ENCODE measurements at regions not wholly inside any gene's neighbourhood (a gene's known extent, or its start where the extent isn't known, plus 50 kb on each side); places are given as distances from the start of the nearest gene placed in this dataset.

GRCh38 chr1:57784356-57784755 lies 360.5 kb upstream of the DAB1 start:
- no peak for DNase-seq

DNA sequence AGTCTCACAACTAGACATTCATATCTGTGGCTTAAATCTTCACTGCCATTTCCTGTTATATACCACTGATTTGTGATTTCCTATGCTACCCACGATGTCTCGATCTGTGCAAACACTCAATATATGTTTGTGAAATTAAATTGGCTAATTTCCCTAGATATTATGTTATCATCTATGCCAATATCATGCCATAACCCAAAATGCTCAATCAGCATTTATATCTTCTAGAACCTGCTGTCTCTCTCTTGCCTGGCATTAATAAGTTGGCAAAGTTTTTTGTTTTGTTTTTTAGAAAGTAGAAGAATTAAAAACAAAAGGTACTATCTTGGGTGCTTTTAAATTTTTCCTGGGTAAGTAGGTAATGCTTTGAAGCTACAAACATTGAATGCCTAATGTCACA lies 358.5 kb upstream of the DAB1 start:
- no peak for DNase-seq

DNA sequence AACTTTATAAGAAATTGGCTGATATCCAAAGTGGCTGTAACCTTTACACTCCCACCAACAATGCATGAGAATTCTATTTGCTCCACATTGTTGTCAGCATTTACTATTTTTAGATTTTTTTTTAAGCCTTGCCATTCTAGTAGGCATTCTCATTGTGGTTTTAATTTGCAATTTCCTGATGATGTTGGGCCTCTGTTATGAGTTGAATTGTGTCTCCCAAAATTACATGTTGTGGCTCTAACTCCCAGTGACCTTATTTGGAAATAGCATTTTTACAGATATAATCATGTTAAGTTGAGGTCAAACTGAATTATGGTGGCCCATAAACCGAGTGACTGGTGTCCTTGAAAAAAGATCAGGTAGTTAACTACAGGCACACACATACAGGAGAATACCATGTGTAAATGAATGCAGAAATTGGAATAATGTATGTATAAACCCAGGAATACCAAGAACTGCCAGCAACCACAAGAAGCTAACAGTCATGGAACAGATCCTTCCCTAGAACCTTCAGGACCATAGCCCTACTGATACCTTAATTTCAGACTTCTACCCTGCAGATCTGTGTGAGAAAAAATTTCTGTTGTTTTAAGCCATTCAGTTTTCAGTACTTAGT lies 348.8 kb upstream of the DAB1 start:
- no peak for DNase-seq

DNA sequence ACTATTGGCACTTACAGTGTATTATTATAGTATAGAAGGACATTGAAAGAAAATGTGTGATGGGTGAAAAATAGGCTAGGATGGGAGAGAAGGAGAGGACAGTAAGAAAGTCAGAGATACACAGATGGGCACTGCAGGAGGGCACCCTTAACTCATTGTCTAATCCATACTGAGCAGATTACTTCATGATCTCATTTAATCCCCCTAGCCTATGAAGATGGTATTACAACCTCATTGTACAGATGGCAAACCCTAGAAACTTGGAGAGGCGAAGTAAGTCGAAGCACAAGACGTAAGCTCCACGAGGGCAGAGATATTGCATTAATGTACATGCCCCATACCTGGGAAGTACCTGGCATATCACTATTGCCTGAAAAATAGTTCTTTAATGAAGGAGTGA lies 346.9 kb upstream of the DAB1 start:
- DNase-seq, result peak; percentile 12

GRCh38 chr1:57770236-57770635 lies 346.4 kb upstream of the DAB1 start:
- no peak for DNase-seq

DNA sequence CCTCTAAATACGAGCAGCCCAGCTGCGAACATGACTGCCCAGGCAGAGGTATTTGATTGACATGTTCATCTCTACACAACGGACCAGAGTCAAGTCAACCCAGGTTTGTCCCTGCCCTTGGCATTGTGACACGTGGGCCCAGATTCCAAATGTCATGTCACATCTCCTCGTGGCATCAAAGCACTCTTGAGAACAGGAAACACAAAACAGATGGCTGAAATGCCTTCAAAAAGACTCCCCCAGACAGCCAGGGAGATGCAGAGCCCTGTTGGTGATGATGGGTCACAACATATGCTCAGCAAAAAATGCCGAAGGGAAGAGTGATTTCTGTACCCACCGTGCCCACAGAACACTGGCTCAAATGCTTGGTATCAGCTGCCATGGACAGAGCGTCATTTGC lies 337.8 kb upstream of the DAB1 start:
- peak; percentile 70 for DNase-seq

- no peak for DNase-seq
These were observed 329.0 kb upstream of the DAB1 start for GRCh38 chr1:57752843-57753242.

DNA sequence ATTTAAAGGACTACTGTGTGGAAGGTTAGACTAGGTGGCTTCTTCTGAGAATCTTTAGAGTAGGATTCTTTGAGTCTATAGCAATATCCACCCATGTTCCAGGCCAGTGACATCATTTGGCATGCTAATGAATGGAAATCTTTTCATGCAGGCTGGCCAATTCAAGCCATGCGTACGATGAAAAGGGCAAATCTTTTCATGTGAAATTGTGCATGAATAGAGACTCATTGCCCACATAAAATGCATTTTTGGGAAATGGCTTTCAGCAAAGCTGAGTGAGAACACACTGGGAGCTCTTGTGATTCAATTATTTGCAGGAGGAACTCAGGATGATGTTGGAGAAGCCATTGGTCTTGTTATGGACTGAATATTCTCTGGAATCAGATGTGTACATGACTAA lies 324.9 kb upstream of the DAB1 start:
- no peak for DNase-seq

- DNase-seq, result no peak
These were observed 324.0 kb upstream of the DAB1 start for GRCh38 chr1:57747818-57748217.

DNA sequence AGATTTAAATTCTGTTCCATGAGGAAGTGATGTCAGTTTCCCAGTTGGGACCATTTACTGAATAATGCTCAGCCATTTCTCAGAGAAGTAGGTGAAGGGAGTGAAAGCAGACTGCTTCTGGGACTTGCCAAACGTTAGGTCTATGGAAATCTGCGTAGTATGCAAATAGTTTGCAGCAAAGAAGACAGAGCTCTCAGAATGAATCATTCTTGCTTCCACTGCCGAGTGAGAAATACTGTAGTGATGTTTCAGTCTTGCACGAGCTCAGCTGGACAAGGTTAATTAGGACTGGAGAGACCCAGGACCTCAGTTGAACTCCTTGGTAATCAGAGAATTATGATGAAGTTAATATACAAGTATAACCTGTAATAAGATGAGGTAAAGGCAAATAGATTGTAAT lies 317.7 kb upstream of the DAB1 start:
- no peak for DNase-seq

- DNase-seq, result no peak
These were observed 313.1 kb upstream of the DAB1 start for GRCh38 chr1:57736940-57737339.

- DNase-seq, result no peak
These were observed 305.3 kb upstream of the DAB1 start for GRCh38 chr1:57729181-57729580.

DNA sequence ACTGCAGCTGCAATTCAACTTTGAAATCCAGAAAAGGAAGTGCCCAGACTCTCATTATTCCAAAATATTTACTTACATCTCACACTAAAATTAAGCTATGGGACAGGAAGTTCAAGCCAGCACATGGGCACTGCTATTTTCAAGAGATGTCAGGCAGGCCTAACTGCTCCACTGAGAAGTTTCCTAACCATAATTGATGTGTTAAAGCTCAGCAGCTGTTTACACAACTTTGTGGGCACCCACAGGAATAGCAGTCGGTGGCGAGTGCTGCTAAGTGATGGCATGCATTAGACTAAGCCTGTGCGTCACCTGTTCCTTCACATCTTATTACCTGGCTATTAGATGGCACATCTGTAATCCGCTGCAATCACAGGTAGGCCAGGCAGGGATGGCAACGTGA lies 303.3 kb upstream of the DAB1 start:
- no peak for DNase-seq

DNA sequence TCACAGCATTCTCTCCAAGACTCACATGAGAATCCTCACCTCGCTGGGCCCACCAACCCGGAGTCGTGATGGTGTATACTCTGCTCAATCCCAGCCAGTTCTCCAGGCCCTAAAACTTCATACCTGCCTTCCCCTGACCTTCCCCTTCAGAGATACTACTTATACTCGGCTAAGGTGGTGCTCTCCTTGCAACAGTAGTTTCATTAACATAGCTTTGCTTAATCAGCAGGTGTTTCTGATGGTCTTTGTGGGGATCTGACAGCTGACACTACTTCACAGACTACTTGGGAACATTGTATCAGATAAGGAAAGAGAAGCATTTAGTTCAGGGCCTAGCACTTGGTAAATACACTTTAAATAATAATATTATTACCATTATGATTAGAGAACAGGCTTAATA lies 301.5 kb upstream of the DAB1 start:
- no peak for DNase-seq

DNA sequence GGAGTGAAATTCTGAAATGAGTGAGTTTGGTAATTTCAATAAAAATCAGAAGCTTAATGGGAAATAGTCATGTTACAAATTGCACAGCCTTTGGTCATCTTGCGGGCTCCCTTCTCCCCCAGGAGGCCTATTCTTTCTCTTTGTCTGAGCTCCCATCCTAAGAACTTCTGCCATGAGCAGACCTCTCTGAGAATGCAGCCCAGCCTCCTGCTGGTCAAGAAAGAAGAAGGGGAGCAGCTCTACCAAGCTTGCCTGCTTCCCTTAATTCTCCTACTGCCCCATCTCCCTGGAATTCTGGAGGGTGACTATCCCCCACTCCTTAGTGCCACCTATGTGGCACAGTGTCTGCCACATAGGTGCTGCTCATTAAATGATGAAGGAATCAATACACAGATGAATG lies 300.7 kb upstream of the DAB1 start:
- DNase-seq, result no peak

DNA sequence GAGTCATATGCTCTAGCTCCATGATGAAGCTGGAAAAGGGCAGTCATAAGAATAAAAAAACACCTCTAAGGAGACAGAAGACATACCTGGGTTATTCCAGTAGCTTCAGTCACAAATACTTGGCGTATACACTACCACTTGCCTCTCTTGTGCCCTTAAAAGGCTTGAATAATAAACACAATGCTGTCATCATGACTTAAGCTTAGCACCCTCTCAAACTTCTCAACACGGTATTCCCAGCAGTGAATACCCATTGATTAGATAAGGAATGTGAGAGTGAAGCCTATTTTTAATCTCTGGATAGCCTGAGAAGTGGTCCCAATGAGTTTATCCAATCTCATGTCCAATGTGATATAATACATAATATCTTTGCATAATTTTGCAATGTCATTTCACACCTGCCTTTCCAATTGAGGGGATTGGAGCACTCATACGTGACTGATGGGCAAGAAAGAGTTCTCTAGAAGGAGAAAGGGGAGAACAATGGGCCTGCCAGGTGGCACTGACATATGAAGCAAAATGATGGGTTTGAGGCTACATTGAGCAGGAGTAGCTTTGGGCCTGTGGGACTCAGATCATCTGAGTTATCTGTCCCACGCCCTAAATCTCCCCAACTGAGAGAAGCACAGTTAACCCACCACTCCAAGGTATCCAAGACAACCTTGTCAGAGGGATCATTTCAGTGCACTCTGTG lies 298.6 kb upstream of the DAB1 start:
- no peak for DNase-seq

GRCh38 chr1:57721001-57721400 lies 297.1 kb upstream of the DAB1 start:
- DNase-seq, result no peak

GRCh38 chr1:57719274-57719673 lies 295.4 kb upstream of the DAB1 start:
- DNase-seq, result no peak

DNA sequence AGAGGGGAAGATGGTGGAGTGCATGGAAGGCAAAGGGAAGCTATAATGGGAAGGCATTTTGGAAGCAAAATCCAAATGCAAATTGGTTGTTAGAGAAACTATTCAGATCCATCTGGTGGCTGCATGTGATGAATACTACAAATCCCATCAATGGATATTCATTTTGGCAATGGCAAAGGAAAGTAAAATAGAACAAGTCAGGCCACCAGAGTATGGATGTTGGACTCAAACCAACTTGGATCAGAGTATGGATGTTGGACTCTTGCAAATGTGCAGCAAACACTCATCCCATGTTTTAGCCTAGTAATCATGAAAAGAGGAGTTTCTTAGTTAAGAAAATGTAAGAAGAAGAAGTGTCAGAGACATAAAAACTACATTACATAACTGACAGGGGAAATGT lies 289.6 kb upstream of the DAB1 start:
- no peak for DNase-seq

DNA sequence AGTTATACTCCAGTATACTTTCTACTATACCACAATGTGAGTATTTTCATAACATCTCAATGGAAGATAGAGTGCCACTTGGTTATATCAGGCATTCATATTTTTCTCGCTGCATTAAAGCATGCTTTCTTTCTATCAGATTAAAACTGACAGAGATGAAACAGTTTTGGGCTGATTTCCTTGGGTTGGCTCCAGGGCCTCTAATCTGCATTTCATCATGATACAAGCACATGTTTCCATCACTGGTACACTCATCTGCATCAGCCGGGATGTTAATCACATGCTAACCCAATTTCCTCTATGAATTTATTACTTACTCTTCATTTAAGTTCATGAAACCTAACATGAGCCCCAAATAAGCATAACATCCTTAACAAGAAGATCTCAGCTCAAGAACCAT lies 289.0 kb upstream of the DAB1 start:
- no peak for DNase-seq

DNA sequence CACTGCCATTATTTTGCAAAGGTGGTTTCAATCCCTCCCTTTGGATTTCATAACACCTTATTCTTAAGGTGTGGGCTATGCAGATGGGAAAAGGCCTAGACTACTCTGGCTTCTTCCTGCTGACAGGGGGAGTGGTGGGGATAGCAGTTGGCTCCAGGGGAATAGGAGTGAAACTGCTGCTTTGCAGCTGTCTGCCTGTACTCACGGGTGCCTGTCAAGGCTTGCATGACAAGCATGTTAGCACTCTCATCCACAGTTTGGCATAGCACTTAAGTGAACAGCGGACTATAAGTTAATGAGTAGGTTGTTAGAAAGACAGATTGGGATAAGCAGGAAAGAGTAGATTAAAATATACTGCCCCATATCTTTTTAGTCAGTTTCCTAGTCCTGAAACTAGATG lies 287.5 kb upstream of the DAB1 start:
- DNase-seq, result peak; percentile 76

GRCh38 chr1:57707631-57708030 lies 283.8 kb upstream of the DAB1 start:
- no peak for DNase-seq

DNA sequence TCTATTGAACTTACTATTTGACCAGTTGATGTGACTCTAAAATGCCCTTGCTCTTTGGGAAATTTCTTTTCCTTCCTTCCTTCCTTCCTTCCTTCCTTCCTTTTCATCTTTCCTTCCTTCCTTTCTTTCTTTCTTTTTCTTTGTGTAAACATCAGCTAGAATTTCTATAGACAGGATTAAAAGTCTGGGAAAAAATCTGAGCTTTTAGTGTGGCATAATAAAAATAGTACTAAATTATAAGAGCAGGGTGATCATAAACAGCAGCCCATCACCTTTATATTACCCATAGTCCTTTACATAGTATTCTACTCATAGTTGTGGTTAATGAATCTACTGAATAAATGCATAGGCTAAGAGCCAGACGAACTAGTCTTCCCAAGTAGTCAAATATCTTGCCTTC lies 281.0 kb upstream of the DAB1 start:
- DNase-seq, result no peak

GRCh38 chr1:57704231-57704630 lies 280.4 kb upstream of the DAB1 start:
- DNase-seq, result no peak

DNA sequence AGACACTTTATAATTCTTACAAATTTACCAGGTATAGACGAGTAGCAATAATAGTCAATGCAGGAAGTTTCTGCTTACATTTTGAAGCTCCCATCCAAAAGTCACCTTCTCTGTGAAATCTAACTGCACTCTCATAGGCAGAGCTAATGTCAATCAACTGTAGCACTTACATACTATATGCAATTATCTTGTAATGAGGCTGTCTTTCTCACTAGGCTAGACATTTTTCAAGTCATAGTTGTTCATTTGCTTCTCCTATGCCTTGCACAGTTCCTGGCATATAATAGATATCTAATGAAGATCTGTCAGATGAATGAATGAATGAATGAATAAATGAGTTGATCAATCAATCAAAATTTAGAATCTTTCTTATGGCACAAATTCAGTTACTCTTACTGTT lies 273.0 kb upstream of the DAB1 start:
- DNase-seq, result no peak
